Left cardiac atrium (tissue), 4 donors: ENCODE measurements at regions not wholly inside any gene's neighbourhood (a gene's known extent, or its start where the extent isn't known, plus 50 kb on each side); places are given as distances from the start of the nearest gene placed in this dataset.
A peak's percentile ranks its signal among the peaks of the same experiment; 100 is the strongest.
"Not testable (repeated sequence)": the region's sequence is repeated elsewhere in the genome, so short reads cannot be mapped to it uniquely, and the experiment has no call there.

Source experiments
- ATAC-seq, 2 donors: fragments of 200-7000 bp; cut with Tn5 transposase; one replicate each; pipeline ENCODE4 v1.9.1; 2020; ENCODE audit warnings: mild to moderate bottlenecking in 2 of 2, moderate library complexity in 2 of 2
- DNase-seq: peaks from one replicate; pipeline ENCODE4 v3.0.0-alpha.2; 2020
- intact Hi-C, 2 donors: fragments of 100-400 bp; cut with DNase I; formaldehyde crosslinking; loops; one replicate each; pipeline versions ENCODE4 v1.14.1 to v1.15.1; 2022 to 2023
- donor health status: DM: no; HTN: yes; CAD: no.
- donor health status: DM: no; HTN: yes; CAD: no; lungs with severe emphysema.
- donor health status: DM: yes; HTN: yes; CAD: no.
- donor health status: Dilated cardiomyopathy.

GRCh38 chr13:88459331-88459730 lies 788.2 kb downstream of the SLITRK5 start:
- no peak for DNase-seq
- intact Hi-C loops = no loop called here
- no peak for ATAC-seq

DNA sequence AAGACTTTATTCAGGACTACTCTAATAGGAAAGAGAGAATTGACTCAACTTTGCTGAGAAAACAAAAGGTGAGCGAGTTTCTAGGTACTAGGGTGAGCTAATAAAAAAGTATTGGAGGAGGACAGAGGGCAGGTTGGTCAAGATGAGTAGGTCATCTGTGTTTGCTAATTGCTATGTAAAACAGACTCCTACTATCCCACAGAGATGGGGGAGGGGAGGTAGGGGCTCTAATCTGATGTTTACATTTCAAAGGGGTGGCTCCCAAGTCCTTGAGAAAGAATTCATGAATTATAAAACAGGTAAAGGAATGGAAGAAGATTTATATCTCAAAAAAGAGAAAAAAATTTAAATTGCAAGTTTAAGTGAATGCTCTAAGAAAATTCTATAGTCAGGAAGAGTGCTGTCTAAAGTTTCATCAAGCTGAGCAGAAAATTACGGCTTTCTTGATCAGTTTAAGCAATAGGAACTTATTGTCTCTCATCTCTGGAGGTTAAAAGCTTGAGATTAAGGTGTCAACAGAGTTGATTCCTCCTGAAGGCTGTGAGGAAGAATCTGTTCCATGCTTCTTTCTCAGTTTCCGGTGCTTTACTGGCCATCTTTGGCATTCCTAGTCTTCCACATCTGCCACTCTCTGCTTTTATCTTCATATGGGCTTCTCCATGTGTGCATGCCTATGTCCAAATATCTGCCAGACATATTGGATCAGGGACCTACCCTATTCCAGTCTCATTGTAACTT lies 790.3 kb downstream of the SLITRK5 start:
- ATAC-seq (no peak), DNase-seq (no peak)
- intact Hi-C loops = no loop called here

GRCh38 chr13:88464851-88465250 lies 793.7 kb downstream of the SLITRK5 start:
- intact Hi-C loops = no loop called here
- DNase-seq = no peak

GRCh38 chr13:88472316-88472715 lies 801.1 kb downstream of the SLITRK5 start:
- intact Hi-C loops = no loop called here
- DNase-seq (no peak), ATAC-seq (no peak)

More at GRCh38 chr13:88464851-88465250, 793.7 kb downstream of the SLITRK5 start:
- no peak for ATAC-seq

GRCh38 chr13:88483202-88483601 lies 812.0 kb downstream of the SLITRK5 start:
- ATAC-seq (no peak), DNase-seq (no peak)
- intact Hi-C loops = no loop called here

DNA sequence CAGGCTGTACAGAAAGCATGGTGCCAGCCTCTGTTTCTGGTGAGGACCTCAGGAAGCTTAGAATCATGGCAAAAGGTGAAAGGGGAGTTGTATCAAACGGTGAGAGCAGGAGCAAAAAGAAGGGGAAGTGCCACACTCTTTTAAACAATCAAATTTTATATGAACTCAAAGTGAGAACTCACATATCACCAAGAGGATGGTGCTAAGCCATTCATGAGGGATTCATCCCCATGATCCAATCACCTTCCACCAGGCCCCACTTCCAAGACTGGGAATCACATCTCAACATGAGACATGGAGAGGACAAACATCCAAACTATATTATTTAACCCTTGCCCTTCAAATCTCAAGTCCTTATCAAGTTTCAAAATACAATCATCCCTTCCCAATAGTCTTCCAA lies 836.7 kb downstream of the SLITRK5 start:
- DNase-seq (no peak), ATAC-seq (no peak)
- intact Hi-C loops = no loop called here

DNA sequence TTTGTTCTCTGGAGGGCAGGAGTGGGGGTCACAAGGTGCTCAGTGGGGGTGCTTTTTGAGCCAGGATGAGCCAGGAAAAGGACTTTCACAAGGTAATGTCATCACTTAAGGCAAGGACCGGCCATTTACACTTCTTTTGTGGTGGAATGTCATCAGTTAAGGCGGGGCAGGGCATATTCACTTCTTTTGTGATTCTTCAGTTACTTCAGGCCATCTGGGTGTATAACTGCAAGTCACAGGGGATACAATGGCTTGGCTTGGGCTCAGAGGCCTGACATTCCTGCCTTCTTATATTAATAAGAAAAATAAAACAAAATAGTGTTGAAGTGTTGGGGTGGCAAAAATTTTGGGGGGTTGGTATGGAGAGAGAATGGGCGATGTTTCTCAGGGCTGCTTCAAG lies 841.8 kb downstream of the SLITRK5 start:
- DNase-seq, intact Hi-C loops, ATAC-seq: not testable (repeated sequence)

DNA sequence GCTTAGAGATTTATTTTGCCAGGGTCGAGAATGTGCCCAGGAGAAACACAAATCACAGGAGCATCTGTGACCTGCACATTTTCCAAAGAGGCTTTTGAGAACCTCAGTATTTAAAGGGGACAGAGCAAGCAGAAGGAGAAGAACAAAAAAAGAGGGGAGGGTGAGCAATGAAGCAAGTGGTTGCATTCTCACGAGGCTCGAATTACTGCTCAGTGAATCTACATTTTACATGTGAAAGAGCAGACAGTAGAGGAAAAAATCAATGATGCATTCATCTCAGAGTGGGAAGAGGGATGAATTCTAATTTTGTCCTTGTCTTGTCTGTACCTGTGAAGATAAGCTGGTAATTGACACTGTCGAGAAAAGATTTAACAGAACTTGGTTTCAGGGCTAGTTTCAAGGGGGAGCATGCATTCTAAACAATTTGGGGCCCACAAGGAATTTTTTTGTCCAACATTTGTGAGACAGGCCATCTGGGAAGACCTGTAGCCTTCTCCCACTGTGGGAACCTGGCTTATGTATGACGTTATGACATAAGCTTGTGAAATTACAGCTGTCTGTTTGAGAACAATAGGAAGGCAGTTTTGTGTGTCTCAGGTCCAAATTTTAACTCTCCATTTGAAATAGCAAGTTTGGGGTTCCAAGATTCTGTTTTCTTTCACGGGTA lies 855.1 kb downstream of the SLITRK5 start:
- intact Hi-C loops = no loop called here
- no peak for ATAC-seq
- DNase-seq = no peak

DNA sequence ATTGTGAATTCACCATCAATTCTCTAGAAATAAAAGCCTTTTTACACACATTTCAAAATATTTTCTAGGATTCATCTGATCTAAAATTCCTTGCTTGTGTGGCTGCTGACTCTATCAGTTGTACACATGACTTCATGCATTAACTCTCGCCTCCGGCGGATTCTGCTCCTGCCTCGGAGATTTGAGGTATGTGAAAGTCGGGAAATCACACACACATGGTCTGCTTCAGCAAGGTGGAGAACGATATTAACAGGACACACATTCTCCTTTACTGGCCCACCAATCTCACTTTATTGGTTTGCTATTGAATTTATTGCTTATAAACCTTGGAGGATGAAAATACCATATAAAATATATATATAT lies 855.7 kb downstream of the SLITRK5 start:
- no peak for ATAC-seq
- DNase-seq = no peak
- intact Hi-C loops = no loop called here

- DNase-seq (no peak), ATAC-seq (no peak)
- intact Hi-C loops = no loop called here
Observed at GRCh38 chr13:88541994-88542393, 870.8 kb downstream of the SLITRK5 start.

GRCh38 chr13:88544836-88545235 lies 873.7 kb downstream of the SLITRK5 start:
- ATAC-seq (no peak), DNase-seq (no peak)
- intact Hi-C loops = no loop called here

- no peak for ATAC-seq
- intact Hi-C loops = no loop called here
- DNase-seq = no peak
Observed at GRCh38 chr13:88552966-88553365, 881.8 kb downstream of the SLITRK5 start.

- intact Hi-C loops = no loop called here
Observed at GRCh38 chr13:88565566-88565965, 894.4 kb downstream of the SLITRK5 start.

GRCh38 chr13:88585861-88586260 lies 914.7 kb downstream of the SLITRK5 start:
- ATAC-seq (no peak), DNase-seq (no peak)
- intact Hi-C loops = no loop called here

More at GRCh38 chr13:88565566-88565965, 894.4 kb downstream of the SLITRK5 start:
- ATAC-seq = peak in 1 of 2 donors; percentile 53
- DNase-seq = no peak

- no peak for DNase-seq
- ATAC-seq = no peak
- intact Hi-C loops = no loop called here
Observed at GRCh38 chr13:88586263-88586662, 915.1 kb downstream of the SLITRK5 start.

- intact Hi-C loops = no loop called here
- DNase-seq (no peak), ATAC-seq (no peak)
Observed at GRCh38 chr13:88590574-88590973, 919.4 kb downstream of the SLITRK5 start.

DNA sequence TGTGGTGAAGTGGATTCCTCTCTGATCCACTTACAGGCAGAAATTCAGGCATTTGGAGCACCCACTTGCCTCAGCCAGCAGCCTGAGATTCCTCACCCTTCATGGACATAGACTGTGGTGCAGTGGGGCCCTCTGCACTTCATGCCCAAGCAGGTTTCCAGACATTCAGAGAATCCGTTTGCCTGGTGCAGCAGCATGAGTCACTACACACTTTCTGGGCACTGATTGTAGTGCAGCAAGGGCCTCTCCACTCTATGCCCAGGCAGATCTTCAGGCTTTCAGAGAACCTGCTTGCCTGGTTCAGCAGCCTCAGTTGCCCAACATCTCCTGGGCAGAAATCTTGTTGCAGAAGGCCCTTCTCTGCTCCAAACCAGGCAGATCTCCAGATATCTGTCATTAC lies 920.9 kb downstream of the SLITRK5 start:
- no peak for ATAC-seq
- DNase-seq = no peak
- intact Hi-C loops = no loop called here

DNA sequence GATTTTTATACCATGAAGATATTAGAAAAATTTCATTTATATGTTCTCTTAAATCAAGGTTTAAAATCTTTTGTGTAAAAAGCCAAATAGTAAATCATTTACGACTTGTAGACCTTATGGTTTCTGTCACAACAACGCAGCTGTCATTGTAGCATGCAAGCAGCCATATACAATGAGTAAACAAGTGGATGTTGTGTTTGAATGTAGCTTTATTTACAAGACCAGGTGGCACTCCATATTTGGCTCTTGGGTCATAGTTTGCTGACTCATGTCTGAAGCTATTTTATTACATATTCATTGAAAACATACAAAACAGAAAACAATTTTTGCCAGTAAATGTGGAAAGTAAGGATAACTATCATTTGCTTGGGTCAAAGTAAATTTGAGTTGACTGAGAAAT lies 930.8 kb downstream of the SLITRK5 start:
- intact Hi-C loops = no loop called here
- DNase-seq (no peak), ATAC-seq (no peak)

- ATAC-seq (no peak), DNase-seq (no peak)
- intact Hi-C loops = no loop called here
Observed at GRCh38 chr13:88602786-88603777, 931.9 kb downstream of the SLITRK5 start.

- DNase-seq = no peak
- intact Hi-C loops = no loop called here
- no peak for ATAC-seq
Observed at GRCh38 chr13:88617176-88617575, 946.0 kb downstream of the SLITRK5 start.
